MCF 10A (cell line): ENCODE measurements at regions not wholly inside any gene's neighbourhood (a gene's known extent, or its start where the extent isn't known, plus 50 kb on each side); places are given as distances from the start of the nearest gene placed in this dataset.

Experiments used
- BruUV-seq: library from RNA; stranded (reverse); fragments of 400-500 nt; replicated peaks from 2 replicates; lab custom pipeline; 2021; lab: Mats Ljungman, UMichigan
- CTCF ChIA-PET: fragments of 300-600 bp; sonication (Branson Sonifier 250); formaldehyde crosslinking; extraction: SDS; loops from one replicate; lab custom pipeline; 2021; ENCODE audit warnings: antibody characterized with exemption, inconsistent platforms; lab: Yijun Ruan, JAX
- POLR2A ChIA-PET: fragments of 300-600, 350-650 bp; sonication (Branson Sonifier 250); formaldehyde crosslinking; extraction: SDS; loops from one replicate; lab custom pipeline; 2020; ENCODE audit warnings: antibody characterized with exemption, inconsistent platforms; lab: Yijun Ruan, JAX
- DNase-seq: peaks from one replicate; pipeline ENCODE4 v3.0.0-alpha.2; 2018; ENCODE audit not compliant: unreplicated experiment
- H3K27ac Mint-ChIP-seq: one replicate; pipeline ENCODE4 v1.8.0; 2022; ENCODE audit warnings: mild to moderate bottlenecking, low read depth, mixed read lengths; ENCODE audit not compliant: unreplicated experiment
- H3K27me3 Mint-ChIP-seq: one replicate; pipeline ENCODE4 v1.8.0; 2022; ENCODE audit warnings: mixed read lengths; ENCODE audit not compliant: insufficient read depth, unreplicated experiment
- H3K36me3 Mint-ChIP-seq: one replicate; pipeline ENCODE4 v1.8.0; 2022; ENCODE audit warnings: mild to moderate bottlenecking, moderate library complexity, mixed read lengths; ENCODE audit not compliant: insufficient read depth, unreplicated experiment
- H3K4me1 Mint-ChIP-seq: one replicate; pipeline ENCODE4 v1.8.0; 2022; ENCODE audit warnings: mixed read lengths; ENCODE audit not compliant: insufficient read depth, unreplicated experiment
- H3K4me3 Mint-ChIP-seq: one replicate; pipeline ENCODE4 v1.8.0; 2022; ENCODE audit warnings: mild to moderate bottlenecking, moderate library complexity, mixed read lengths; ENCODE audit not compliant: unreplicated experiment
- H3K9me3 Mint-ChIP-seq: one replicate; pipeline ENCODE4 v1.8.0; 2022; ENCODE audit warnings: mixed read lengths; ENCODE audit not compliant: unreplicated experiment
- intact Hi-C: fragments of 100-400 bp; cut with micrococcal nuclease; formaldehyde crosslinking; loops from 2 replicates; pipeline ENCODE4 v1.14.1; 2022
- TF ChIP-seq, protein P1 (sequence below): fragments of 200-600 bp; IDR thresholded peaks from one replicate; pipeline ENCODE4 v1.8.0; 2022; ENCODE audit warnings: antibody characterized with exemption, mild to moderate bottlenecking; ENCODE audit not compliant: unreplicated experiment

DNA sequence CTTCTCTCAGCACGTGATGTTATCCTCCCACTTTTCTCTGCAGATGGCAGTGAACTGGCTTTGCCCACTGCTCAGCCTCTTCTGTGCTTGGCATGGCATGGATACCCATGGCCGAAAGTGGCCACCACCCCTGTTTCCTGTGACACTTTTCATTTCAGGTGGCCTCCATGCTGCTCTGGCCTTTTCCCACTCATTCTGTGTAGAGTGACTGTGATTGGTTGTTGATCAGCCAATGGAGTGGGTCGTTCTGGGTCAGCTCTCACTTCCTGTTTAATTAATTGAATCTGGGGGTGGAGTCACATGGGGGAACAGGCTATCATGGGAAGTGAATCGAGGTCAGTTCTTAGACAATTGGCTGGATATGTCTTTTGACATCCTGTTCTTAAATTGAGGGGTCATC, 350.1 kb upstream of the EEF2KMT start:
- ChIA-PET POLR2A (no interaction called here), CTCF (interaction anchor here (0.6 kb wide), 1 partner anchor 113 kb away, joined by 4 read pairs; no protein-coding TSS in a partner anchor)
- intact Hi-C loops: no loop called here
- TF ChIP-seq, protein P1, sequence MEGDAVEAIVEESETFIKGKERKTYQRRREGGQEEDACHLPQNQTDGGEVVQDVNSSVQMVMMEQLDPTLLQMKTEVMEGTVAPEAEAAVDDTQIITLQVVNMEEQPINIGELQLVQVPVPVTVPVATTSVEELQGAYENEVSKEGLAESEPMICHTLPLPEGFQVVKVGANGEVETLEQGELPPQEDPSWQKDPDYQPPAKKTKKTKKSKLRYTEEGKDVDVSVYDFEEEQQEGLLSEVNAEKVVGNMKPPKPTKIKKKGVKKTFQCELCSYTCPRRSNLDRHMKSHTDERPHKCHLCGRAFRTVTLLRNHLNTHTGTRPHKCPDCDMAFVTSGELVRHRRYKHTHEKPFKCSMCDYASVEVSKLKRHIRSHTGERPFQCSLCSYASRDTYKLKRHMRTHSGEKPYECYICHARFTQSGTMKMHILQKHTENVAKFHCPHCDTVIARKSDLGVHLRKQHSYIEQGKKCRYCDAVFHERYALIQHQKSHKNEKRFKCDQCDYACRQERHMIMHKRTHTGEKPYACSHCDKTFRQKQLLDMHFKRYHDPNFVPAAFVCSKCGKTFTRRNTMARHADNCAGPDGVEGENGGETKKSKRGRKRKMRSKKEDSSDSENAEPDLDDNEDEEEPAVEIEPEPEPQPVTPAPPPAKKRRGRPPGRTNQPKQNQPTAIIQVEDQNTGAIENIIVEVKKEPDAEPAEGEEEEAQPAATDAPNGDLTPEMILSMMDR: no peak
- no peaks in the 10 kb centered on the region for H3K27me3 Mint-ChIP-seq
- no peak for DNase-seq
- no peak overlapping the region for H3K4me3 Mint-ChIP-seq
- H3K9me3 Mint-ChIP-seq: peaks cover 47% of the 10 kb centered on the region
- H3K4me1 Mint-ChIP-seq: no peaks in the 10 kb centered on the region
- no peak overlapping the region for H3K27ac Mint-ChIP-seq
- no TSS peak for BruUV-seq
- no peaks in the 10 kb centered on the region for H3K36me3 Mint-ChIP-seq

DNA sequence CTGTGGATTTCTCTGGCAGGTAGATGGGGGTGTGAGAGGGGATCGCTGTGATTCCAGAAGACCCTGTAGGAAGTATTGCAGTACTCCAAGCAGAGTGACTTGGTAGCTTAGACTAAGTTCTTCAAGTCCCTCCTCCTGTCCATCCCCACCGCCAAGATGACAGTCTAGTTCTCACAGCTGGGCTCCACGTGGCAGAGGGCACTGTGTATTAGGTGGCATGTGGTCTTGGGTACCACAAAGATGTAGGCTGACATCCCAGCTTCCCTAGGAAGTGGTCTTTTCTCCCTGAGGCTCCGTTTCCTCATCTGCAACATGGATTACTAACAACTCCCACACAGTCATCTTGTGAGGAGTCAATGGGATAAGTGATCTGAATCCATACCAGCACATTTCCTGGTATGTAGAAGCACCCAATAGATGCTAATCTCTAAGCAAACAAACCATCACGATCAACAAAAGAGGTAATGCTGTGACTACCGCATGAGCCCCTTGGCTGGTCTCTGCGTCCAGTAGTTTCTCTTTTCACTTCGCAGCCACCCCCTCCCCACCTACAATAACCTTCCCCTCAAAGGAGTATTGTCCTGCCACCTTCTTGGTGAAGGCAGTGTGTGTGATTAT, 349.1 kb upstream of the EEF2KMT start:
- TF ChIP-seq, protein P1: no peak
- CTCF ChIA-PET: interaction anchor here (0.5 kb wide), 1 partner anchor 285 kb away, joined by 3 read pairs; no protein-coding TSS in a partner anchor

DNA sequence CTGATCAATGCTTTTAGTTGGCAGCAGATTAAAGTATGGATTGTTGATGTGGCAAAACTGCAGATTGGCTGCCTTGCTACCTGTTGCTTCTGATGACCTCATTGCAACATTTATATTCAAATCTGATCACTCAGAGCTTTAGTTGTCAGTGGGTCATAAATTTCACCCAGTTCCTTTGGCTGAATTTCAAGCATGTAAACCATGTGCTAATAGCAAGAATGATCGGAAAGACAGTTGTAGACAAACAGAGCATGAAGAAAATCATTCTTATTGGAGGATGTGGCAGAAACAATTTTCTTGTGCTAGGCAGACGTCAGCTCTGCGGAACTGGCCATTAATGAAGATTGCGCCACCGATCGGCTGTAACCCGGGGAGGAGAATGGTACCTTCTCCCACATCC, 346.6 kb upstream of the EEF2KMT start:
- TF ChIP-seq, protein P1: no peak
- H3K9me3 Mint-ChIP-seq: peaks cover 52% of the 10 kb centered on the region

More for the DNA sequence above, 349.1 kb upstream of the EEF2KMT start:
- Mint-ChIP-seq H3K4me1 (no peaks in the 10 kb centered on the region), H3K27ac (no peak overlapping the region), H3K36me3 (no peaks in the 10 kb centered on the region), H3K9me3 (peaks cover 55% of the 10 kb centered on the region), H3K27me3 (no peaks in the 10 kb centered on the region), H3K4me3 (no peak overlapping the region)
- POLR2A ChIA-PET: no interaction called here
- no peak for DNase-seq
- intact Hi-C loops: no loop called here
- BruUV-seq: no TSS peak

DNA sequence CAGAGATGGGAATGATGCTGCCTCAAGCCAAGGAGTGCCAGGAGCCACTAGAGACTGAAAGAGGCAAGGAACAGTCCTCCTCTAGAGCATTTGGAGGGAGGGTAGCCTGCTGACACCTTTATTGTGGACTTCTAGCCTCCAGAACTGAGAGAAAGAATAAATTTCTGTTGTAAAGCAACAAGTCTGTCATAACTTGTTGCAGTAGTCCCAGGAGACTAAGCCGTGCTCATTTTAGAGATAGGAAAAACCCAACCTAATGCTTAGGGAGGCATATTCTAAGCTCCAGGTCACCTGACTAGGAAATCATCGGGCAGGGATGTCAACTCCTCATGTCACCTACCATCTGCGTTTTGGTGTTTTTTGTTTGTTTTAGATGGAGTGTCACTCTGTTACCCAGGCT, 345.4 kb upstream of the EEF2KMT start:
- CTCF ChIA-PET: no interaction called here
- DNase-seq: no peak
- H3K4me1 Mint-ChIP-seq: no peaks in the 10 kb centered on the region
- H3K9me3 Mint-ChIP-seq: peaks cover 56% of the 10 kb centered on the region
- H3K27ac Mint-ChIP-seq: no peak overlapping the region
- intact Hi-C loops: no loop called here
- no peaks in the 10 kb centered on the region for H3K27me3 Mint-ChIP-seq
- no TSS peak for BruUV-seq
- TF ChIP-seq, protein P1: no peak
- no peaks in the 10 kb centered on the region for H3K36me3 Mint-ChIP-seq
- POLR2A ChIA-PET: no interaction called here
- no peak overlapping the region for H3K4me3 Mint-ChIP-seq

More for the DNA sequence above, 346.6 kb upstream of the EEF2KMT start:
- no TSS peak for BruUV-seq
- POLR2A ChIA-PET: no interaction called here
- no peaks in the 10 kb centered on the region for H3K27me3 Mint-ChIP-seq
- no peaks in the 10 kb centered on the region for H3K4me1 Mint-ChIP-seq
- CTCF ChIA-PET: no interaction called here
- no peak overlapping the region for H3K27ac Mint-ChIP-seq
- DNase-seq: no peak
- no peak overlapping the region for H3K4me3 Mint-ChIP-seq
- no peaks in the 10 kb centered on the region for H3K36me3 Mint-ChIP-seq
- intact Hi-C loops: no loop called here
